IPS-NIHi7 (cell line): ENCODE measurements at regions not wholly inside any gene's neighbourhood (a gene's known extent, or its start where the extent isn't known, plus 50 kb on each side); places are given as distances from the start of the nearest gene placed in this dataset.
"Not testable (repeated sequence)": the region's sequence is repeated elsewhere in the genome, so short reads cannot be mapped to it uniquely, and the experiment has no call there.

Experiments
- DNase-seq: peaks from one replicate; pipeline ENCODE4 v3.0.0; 2012; ENCODE audit warnings: mixed read lengths; ENCODE audit errors: extremely low spot score

DNA sequence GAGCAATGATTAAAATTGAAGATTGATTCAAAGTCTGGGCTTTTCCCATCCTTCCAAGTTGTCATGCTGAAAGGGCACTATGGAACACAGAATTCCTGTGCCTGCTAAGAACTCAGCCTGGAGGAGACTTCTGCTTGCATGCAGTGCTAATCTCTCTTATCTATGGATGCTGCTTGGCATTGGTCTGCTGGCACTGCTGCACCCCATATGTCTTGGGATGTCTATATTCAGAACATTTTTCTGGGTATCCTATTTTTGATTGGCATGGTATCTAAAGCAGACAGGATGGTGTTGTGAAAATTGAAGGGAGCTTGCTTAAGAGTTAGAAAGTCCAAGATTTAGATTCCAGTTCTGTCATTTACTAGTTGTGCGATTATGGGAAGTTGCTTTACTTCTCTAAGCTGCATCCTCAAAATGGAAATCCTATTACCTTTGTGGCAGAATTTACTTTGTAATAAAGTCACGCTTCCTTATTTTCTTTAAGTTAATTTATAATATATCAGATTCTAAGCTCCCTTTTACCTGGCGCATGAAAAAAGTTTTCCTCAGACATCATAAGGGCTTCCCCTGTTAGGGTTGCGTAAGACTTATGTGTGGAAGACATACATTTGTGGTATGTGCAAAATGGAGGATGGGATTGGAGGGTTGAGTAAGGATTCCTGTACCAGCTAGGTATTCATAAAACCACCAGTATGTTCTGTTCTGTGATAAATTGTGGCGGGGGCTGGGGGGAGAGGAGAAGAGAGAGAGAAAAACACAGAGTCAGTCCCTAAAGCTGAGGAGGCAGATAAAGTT is 254.0 kb downstream of the DMAC1 start:
- no peak for DNase-seq

DNA sequence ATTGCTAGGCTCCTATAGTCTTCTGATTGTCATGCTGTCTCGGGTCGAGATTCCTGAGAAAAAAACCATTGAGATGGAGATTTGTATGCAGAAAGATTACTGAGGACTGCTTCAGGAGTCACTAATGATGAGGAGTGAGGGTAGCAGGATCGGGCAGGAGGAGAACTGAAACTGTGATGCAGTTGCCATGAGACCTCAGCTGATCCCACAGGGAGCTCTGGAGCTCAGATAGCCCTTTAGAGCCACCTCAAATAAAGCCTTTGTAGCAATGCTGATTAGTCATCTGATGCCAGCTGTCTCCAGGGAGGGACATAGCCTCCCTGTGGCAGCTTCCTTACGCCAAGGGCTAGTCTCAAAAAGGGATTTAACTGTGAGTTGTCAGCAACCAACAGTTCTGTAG is 256.9 kb downstream of the DMAC1 start:
- no peak for DNase-seq

DNA sequence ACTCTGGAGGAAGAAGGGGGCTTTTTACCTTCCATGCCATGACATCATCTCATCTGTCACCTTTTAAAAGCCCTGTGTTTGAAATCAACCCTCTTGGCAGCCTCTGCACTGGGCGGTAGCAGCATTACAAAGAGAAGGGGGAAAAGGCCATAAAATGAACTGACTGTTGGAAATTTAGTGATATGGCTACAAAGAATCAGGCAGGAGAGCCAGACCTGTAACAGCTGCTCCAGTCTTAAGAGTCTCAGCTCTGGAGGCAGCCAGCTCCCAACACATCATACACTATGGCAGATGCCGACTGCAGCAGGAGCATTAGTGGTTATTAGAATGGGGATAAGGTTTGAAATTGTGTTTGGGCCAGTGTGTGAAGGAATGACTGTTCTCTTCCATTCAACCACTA is 257.5 kb downstream of the DMAC1 start:
- no peak for DNase-seq

DNA sequence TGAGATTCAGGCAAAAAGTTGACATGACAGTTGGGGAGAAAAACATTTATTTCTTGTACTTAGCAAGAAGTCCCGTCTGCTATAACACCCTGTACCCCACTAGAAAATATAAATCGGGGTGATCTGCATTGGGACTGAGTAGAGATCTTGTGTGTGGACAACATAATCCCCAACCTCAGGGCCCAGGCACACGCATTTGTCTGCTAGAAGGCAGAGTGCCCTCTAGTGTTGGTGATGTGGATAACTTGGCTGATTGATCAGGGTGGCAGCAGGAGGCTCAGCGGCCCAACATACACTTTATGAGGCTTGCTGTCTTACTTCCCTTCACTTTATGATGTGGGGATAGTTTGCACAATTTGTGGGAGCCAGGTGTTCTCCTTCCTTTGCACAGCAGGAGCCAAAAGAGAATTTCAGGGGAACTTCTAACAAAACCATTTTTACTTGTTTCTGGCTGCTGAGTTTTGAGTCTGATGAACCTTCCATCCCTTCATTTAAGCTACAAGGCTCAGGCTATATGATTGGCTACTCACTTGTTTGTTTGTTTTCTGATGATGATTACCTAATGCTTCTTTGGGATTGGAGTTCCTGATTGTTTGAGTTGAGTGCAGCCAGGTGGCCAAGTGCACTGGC is 263.2 kb downstream of the DMAC1 start:
- DNase-seq = peak; percentile 77

DNA sequence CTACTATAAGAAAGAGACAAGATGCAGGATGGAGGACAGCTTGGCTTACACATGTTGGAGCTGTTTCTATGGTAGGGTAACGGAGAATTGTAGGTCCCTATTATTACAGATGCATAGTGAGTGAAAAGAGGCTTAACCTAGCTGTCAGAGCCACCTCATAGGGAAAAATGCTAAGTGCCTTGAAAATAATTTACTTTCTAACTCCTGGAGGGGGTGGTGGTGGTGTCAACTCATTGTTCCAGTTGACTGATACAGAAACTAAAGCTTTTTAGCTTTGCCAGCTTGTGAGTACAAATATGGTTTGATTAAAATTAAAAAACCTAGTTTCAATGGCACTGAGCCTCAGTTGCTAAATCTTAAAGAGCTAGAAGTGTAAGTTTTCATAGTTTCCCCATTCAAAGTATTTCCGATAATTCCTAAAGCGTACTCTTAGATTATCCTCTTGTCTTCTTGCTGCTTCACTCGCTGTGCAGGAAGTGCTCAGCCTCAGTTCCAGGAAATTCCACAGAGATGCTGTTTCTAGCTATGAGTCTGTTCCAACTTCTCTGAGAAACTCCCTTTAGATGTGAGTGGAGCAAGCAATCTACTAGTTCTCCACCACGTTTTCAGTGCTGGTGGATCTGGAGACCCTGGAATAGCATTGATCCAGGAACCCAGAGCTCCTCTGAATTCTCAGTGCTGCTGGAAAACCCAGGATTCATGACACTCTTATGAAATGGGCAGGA is 265.2 kb downstream of the DMAC1 start:
- DNase-seq = no peak

DNA sequence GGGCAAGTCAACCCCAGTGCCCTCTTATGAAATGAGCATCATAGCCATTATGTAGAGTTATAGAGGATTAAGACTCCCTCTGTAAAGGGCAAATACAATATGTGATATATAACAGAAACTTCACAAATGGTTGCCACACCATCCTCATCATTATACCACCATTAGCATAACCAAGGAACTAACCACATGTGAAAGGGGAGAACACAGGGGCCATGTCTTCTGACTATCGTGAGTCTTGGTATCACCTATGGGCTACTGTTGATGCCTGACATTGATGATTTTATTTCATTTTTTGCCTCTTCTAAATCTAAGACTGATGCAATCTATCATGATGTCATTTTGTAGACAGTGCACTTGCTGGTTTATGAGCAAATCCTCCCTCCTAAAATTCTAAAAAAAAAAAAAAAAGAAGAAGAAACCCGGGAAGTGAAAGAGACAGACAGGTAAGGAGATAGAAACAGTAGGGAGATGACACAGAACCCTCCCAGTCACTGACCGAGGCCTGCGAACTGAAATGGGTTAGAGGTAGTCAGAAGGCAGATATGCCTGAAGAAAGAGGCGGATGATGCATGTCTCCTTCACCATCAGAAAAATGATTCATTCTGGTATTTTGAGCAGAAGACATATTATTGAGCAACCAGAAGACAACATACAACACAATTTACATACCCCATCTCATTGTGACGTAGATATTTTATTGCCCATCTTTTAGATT is 266.0 kb downstream of the DMAC1 start:
- DNase-seq = no peak

DNA sequence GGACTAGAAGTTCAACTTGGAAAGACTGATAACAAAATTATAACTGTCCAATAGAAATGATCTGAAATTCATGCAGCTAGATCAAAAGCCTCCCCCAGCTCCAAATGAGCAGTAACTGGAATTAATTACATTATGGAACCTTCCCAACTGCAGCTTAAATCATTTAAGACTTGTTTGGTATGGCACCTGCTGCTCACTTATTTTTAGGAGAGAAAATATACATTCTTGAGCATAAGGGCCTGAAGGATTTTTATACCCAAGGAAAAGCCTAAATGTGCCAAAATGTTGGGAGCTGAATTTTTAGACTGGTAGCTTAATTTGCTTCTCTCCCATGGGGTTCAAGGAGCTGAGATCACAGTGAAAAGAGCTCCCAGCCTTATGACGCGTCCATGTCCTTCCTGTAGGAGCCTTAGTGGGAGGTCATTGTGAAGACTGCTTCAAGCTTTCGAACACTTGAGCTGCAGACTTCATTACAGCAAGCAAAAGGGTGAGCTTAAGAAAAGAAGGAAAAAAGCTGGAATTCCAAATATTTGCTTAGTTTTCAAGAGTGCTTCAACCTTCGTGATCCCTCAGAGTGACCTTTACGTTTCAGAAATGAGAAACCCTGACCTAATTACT is 276.0 kb downstream of the DMAC1 start:
- DNase-seq = no peak

DNA sequence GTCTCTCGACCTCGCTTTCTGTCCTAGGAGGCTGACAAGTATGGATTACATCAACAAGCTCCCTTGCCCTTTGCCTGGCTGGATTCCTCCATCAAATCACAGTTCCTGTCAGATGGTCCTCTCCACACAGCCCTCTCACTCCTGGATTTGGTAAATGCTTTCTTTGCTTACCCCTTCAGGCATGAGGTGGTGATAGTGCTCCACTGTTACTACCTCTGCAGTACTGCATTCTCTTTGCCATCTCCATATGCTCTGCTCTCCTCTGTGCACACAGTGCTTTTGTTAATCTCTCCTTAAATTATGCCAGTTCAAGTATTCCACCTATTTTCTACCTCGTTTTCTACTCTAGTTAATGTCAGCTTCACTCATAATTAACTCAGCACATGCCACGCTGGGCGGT is 279.2 kb downstream of the DMAC1 start:
- DNase-seq = no peak

DNA sequence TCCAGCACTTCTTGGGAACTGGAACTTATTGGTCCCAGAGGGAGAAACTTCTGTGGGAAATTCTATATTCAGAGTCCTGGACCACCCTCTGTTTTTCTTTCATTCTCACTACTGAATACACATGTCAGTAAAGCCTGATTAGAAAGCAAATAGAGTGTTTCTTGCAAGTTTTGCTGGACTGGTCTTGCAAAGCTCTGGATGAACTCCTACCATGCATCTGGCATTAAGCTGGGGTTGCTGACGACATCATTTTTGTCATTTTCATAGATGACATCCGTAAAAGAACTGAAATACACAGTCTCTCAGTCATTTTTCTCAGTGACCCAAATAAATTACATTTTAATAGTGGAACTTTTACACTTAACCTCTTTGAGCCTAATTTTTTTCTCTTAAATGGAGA is 283.2 kb downstream of the DMAC1 start:
- DNase-seq = no peak

DNA sequence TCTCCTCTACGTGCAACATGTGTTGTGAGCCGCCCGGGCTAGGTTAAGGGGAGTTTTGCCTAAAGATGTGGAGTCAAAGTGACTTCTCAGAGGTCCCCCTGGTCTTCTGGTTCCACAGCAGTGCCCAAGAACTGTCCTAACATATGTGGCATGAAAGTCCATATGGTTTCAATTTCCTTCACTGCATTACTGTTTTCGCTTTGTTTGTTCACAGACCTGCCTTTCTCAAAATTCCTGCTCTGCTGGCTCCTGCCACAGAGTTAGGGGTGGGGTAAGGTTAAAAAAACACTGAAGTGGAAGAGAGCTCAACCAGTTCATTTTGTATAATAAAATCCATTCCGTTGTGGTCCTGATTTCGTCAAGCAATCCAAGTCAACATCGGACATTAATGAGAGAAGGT is 289.4 kb downstream of the DMAC1 start:
- DNase-seq = no peak

DNA sequence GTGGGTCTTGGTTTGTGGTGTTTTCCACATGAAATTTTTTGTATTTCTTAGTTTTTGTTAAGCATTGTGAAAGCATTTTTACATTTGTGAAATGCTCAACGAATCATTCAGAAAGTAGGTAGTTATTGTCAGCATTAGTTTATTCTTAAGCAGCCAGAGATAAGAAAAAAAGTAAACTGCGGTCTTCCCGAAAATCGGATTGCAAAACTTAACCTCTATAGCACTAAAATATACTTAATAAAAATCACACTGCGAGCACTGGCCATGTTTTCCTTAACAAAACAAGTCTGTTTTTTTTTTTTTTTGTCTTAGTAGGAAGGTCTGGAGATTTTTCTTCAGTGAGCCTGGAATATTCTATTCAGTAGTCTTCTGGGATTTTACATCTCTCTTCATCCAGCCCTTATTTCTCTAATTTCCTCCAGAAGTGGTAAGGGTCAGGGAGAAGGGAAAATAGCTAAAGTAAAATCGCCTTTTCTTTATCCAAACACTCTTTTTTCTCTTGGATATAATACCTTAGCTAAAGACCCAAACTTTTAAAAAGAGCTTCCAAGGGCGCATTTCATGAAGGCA is 289.9 kb downstream of the DMAC1 start:
- no peak for DNase-seq

DNA sequence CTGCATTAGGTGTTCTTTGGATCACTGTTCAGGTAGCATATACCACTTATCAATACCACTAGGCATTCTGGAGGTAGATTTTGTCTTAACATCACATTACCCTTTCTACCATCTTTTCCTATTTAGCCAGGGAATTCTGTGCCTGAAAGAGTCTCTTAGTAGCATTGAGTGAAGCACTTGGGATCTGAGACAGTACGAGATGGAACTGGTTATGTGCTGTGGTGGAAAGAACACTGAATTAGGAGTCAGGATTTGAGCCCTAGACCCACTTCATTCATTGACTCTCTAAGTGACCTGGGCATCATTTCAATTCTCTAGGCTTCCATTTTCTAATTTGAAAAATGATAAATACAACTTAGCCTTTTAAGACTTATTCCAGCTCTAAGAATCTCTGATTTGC is 291.1 kb downstream of the DMAC1 start:
- no peak for DNase-seq

DNA sequence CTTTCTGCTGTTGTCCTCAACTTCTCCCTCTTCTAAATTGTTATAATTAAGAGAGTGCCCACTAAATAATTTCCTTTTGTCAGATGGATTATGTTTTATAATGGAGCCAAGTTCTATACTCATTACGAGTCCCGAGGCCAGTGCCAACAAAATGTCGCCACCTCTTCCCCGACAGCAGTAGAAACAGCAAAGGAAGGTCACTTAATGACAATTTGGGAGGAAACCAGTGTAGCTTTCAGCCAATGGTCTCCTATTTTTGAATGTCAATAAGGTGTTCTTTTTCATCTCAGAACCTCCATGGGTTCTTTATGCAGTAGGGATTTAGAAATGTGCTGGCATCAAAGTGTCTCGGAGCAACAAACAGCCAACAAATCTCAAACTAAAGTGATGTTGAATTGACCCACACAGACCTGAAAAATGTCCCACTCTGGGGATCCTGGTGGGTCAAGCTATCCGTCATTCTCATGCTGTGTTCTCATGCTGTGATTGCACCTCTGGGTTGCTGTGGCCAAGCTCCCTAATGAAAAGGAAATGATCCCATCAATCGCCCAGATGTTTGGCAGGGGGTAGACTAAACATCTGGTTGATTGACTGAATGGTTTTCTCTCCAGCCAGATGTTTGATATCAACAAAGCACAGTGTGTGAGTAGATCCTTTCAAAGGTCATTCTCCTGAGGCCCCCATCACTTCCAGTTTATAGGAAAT is 291.9 kb downstream of the DMAC1 start:
- no peak for DNase-seq

DNA sequence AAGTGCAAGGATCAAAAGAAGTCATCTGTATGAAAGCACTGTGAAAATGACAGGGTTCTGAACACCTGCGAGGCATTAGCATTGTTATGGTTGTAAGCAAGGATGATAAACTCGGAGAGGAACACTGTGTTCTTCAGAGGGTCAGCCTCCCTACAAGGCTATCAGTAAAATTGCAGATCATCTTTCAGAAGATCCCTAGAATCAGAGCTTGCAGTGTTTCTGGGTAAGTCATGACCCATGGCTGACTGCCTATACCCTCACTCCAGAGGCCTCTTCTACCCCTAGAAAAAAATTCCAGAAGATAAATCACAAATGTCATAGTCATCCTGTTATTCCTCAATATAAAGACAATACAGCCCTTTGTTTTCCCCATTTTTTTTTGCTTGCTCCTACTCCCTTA is 292.6 kb downstream of the DMAC1 start:
- no peak for DNase-seq

DNA sequence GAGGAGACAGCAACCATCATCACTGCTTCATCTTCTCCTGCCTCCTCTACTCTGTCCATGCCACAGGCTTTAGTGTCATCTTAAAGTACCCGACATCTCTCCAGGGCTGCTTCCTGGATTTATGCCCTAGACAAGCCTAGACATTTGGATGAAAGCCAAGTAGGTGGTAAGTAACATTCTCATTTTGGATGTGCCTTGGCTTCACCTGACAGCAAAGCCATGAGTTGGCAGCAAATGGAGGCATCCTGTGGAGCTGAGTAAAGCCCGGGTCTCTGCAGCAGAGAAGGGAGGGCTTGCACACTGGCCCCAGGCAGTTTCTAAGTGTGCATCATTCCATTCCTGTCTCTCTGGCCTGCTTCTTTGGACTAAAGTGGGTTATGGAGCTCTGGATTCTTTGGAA is 299.1 kb downstream of the DMAC1 start:
- no peak for DNase-seq

DNA sequence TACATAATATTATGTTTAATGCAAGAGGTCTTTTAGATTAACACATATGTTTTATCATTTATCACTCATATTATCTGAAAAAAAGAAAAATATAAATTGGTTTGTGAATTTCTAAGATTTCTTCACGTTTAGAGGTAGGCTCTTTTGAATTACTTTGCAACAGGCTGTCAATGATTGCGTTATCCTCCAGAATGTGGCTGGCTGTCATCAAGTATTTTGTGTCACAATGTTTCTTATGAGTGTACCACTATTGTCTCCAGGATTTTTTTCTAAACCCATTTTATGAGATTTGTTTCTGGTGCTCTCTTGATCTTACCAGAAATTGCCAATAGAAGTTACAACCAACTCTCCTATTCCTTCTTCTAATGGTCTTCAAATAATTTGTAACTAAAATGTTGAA is 307.9 kb downstream of the DMAC1 start:
- DNase-seq = no peak

DNA sequence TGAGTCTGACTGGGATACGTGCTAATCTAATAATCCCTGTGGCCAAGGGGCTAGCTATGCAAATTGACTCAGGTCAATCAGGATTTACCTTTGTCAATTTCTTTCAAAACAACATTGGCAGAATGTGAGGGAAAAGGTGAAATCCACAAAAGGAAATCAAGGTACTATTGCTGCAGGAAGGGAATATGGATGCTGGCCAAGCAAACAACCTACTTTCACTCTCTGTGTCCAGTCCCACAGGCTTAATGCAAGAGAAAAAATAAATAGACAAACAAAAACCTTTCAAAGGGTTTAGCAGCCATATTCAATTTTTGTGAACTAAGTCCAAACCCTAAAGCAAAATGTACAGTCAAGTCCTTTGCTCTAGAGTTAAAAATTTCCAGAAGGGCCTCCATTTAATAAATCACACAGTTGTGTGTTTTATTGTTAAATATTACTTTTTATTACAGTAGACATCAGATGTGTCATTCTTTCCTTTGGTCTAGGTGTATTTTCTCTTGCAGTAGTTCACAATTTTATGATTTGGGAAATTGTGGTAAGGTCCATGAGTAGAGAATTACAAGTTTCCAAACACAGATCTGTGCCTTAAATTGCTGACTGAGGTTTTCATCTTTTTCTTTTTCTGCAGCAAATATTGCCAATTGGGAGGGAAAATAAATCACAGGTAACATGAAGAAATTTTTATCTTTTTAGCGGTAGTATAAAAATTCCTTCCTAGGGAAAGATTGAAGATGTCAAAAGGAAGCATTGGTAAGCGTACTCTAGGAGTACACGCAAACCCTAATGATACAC is 309.1 kb downstream of the DMAC1 start:
- no peak for DNase-seq

DNA sequence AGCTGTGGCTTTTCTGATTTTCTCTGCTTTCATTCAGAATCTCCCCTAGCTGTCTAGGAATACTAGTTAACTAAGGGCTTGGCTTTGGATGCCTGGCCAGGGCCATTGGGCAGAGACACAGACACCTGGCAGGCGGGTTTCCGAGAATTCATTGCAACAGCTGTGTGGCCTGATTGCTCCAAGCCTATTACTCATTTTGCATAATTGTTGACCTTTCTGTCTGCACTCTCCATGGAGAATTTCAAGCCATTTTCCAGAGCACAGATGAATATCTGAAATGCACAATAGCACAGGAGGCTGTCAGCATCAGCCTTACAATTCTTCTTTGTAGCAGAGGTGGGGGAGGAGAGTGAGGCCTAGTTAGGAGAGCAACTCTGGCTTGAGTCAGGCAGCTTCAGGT is 310.5 kb downstream of the DMAC1 start:
- no peak for DNase-seq

DNA sequence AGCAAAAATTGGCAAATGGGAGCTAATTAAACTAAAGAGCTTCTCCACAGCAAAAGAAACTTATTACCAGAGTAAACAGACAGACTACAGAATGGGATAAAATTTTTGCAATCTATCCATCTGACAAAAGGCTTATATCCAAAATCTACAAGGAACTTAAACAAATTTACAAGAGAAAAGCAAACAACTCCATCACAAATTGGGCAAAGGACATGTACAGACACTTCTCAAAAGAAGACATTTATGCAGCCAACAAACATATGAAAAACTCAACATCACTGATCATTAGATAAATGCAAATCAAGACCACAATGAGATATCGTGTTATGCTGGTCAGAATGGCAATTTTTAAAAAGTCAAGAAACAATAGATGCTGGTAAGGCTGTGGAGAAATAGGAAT is 315.6 kb downstream of the DMAC1 start:
- DNase-seq = not testable (repeated sequence)

DNA sequence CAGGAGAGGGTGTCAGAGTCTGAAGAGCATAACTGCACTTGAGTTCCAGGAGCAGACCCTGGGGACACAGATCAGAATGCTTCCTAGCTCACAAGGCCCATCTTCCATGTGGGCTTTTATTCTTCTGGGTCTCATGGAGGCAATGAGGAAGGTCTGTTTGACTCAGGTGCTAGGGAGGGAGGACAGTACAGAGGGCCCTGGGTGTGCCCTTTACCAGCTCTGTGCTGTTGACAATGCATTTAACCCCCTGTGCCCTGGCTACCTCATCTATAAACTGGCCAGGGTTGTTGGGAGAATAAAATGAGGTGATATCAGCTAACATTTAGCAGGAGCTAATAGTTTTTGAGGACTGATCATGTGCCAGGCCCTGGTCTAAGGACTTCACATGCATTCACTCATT is 318.0 kb downstream of the DMAC1 start:
- no peak for DNase-seq
